ENCODE measurements at regions not wholly inside any gene's neighbourhood (a gene's known extent, or its start where the extent isn't known, plus 50 kb on each side); places are given as distances from the start of the nearest gene placed in this dataset.
"Not testable (repeated sequence)": the region's sequence is repeated elsewhere in the genome, so short reads cannot be mapped to it uniquely, and the experiment has no call there.

GRCh38 chrY:3406896-3407452 lies 171.9 kb upstream of the TGIF2LY start:
- TF ChIP-seq CTCF (IDR thresholded peaks at IDR 0.05; ENCODE audit: low read depth, low read length, poor library complexity, severe bottlenecking); EZH2phosphoT487 (IDR thresholded peaks at IDR 0.05; ENCODE audit: borderline replicate concordance, low read length): not testable (repeated sequence)

Measured in DOHH2 (cell line).